GM23338 (cell line): ENCODE measurements at regions not wholly inside any gene's neighbourhood (a gene's known extent, or its start where the extent isn't known, plus 50 kb on each side); places are given as distances from the start of the nearest gene placed in this dataset.

ENCODE experiments used
- ATAC-seq: fragments of 200-7000 bp; cut with Tn5 transposase; 3 replicates; pipeline ENCODE4 v1.9.1; 2020
- DNase-seq: peaks from one replicate; pipeline ENCODE4 v3.0.0-alpha.2; 2015; ENCODE audit warnings: low spot score
- H2AFZ ChIP-seq: fragments of 200-600 bp; sonication (generic); 2 replicates; pipeline ENCODE4 v1.8.0; 2016; ENCODE audit warnings: antibody characterized with exemption, mild to moderate bottlenecking, moderate library complexity
- H3F3A ChIP-seq: fragments of 200-600 bp; sonication (generic); replicated peaks from 2 replicates; pipeline ENCODE4 v1.8.0; 2017; ENCODE audit warnings: antibody characterized with exemption, mixed run types, low read depth
- H3K27ac ChIP-seq: fragments of 200-600 bp; sonication (generic); 2 replicates; pipeline ENCODE4 v1.6.1; 2016; ENCODE audit warnings: low read depth
- H3K27me3 ChIP-seq: fragments of 200-600 bp; sonication (generic); 2 replicates; pipeline ENCODE4 v1.8.0; 2016; ENCODE audit warnings: mild to moderate bottlenecking, mixed run types, moderate library complexity; ENCODE audit not compliant: insufficient read depth
- H3K36me3 ChIP-seq: fragments of 200-600 bp; sonication (generic); 2 replicates; pipeline ENCODE4 v1.8.0; 2016; ENCODE audit warnings: mild to moderate bottlenecking; ENCODE audit not compliant: insufficient read depth
- H3K4me1 ChIP-seq: fragments of 200-600 bp; sonication (generic); 2 replicates; pipeline ENCODE4 v1.8.0; 2016; ENCODE audit warnings: mild to moderate bottlenecking, moderate library complexity; ENCODE audit not compliant: insufficient read depth
- H3K4me2 ChIP-seq: fragments of 200-600 bp; sonication (generic); 2 replicates; pipeline ENCODE4 v1.7.1; 2017; ENCODE audit warnings: mixed run types
- H3K4me3 ChIP-seq: fragments of 200-600 bp; sonication (generic); 2 replicates; pipeline ENCODE4 v1.6.1; 2016; ENCODE audit warnings: mixed run types
- H3K79me2 ChIP-seq: fragments of 200-600 bp; sonication (generic); replicated peaks from 2 replicates; pipeline ENCODE4 v1.8.0; 2017; ENCODE audit warnings: mild to moderate bottlenecking; ENCODE audit not compliant: insufficient read depth
- H3K9me2 ChIP-seq: fragments of 200-600 bp; sonication (generic); 2 replicates; pipeline ENCODE4 v1.8.0; 2017; ENCODE audit not compliant: insufficient read depth
- H4K20me1 ChIP-seq: fragments of 200-600 bp; sonication (generic); replicated peaks from 2 replicates; pipeline ENCODE4 v1.8.0; 2017; ENCODE audit warnings: mild to moderate bottlenecking; ENCODE audit not compliant: insufficient read depth
- H3K27ac Mint-ChIP-seq: 2 replicates; pipeline ENCODE4 v1.8.0; 2020; ENCODE audit warnings: inconsistent platforms, mild to moderate bottlenecking, moderate library complexity, mixed read lengths
- H3K27me3 Mint-ChIP-seq: 3 replicates; pipeline ENCODE4 v1.8.0; 2022; ENCODE audit warnings: low read depth, mild to moderate bottlenecking, moderate library complexity, mixed read lengths, inconsistent platforms; ENCODE audit not compliant: insufficient read depth, poor library complexity
- H3K36me3 Mint-ChIP-seq: 3 replicates; pipeline ENCODE4 v1.8.0; 2021; ENCODE audit warnings: low read depth, mild to moderate bottlenecking, inconsistent platforms, moderate library complexity, mixed read lengths
- H3K4me1 Mint-ChIP-seq: 3 replicates; pipeline ENCODE4 v1.8.0; 2020; ENCODE audit warnings: mild to moderate bottlenecking, inconsistent platforms, mixed read lengths
- H3K4me3 Mint-ChIP-seq: 3 replicates; pipeline ENCODE4 v1.8.0; 2021; ENCODE audit warnings: moderate library complexity, mild to moderate bottlenecking, inconsistent platforms, mixed read lengths
- H3K9me3 Mint-ChIP-seq: 3 replicates; pipeline ENCODE4 v1.8.0; 2020; ENCODE audit warnings: moderate library complexity, mild to moderate bottlenecking, inconsistent platforms, mixed read lengths
- CREB1 ChIP-seq: fragments of 250-450 bp; sonication (Bioruptor Pico); IDR thresholded peaks from 2 replicates; pipeline ENCODE4 v1.5.0; 2020; ENCODE audit warnings: low read depth, mild to moderate bottlenecking, moderate library complexity
- EZH2phosphoT487 ChIP-seq: fragments of 200-600 bp; sonication (generic); IDR thresholded peaks from one replicate; pipeline ENCODE4 v1.8.1; 2018; ENCODE audit warnings: antibody characterized with exemption; ENCODE audit not compliant: unreplicated experiment
- JUNB ChIP-seq: IDR thresholded peaks from one replicate; pipeline ENCODE4 v1.6.1; 2016; ENCODE audit warnings: antibody characterized with exemption; ENCODE audit not compliant: unreplicated experiment
- TF ChIP-seq, protein P1 (sequence below): IDR thresholded peaks from one replicate; pipeline ENCODE4 v1.6.1; 2018; ENCODE audit warnings: antibody characterized with exemption; ENCODE audit not compliant: unreplicated experiment
- TF ChIP-seq, protein P2 (sequence below), 2 experiments: fragments of 200-600 bp in 1 of 2; sonication (generic) in 1 of 2; conservative IDR thresholded peaks; 2 replicates each; pipeline versions ENCODE4 v1.5.1 to v1.6.1; 2016 to 2017; ENCODE audit warnings: antibody characterized with exemption in 2 of 2, low read depth in 2 of 2, mild to moderate bottlenecking in 2 of 2, moderate library complexity in 1 of 2

DNA sequence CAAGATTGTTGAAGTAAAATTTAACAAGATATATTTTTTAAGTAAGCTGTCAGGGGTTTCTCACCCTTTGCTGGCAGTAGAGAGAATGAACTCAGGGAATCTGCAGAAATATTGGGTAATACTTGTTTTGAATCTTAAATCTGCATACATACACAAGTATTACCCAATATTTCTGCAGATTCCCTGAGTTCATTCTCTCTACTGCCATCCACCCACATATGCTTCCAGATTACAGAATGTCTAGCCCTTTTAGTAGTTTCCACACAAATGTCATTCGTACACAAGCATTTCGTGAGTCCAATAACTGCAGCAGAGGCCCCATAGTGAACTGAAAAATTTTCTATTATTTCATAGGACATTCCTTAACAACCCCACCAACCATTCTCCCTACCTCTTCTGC is 69.6 kb upstream of the TNFRSF21 start:
- Histone ChIP-seq H3K4me3 (no peak overlapping the region), H3K36me3 (no peaks in the 10 kb centered on the region), H3K4me2 (no peak overlapping the region), H3K27ac (no peak overlapping the region), H3K27me3 (no peaks in the 10 kb centered on the region), H4K20me1 (no peaks in the 10 kb centered on the region), H2AFZ (no peak overlapping the region), H3K9me2 (0 out of 2 replicates have a peak, but pooled peaks cover 10% of the 10 kb centered on the region), H3K79me2 (no peaks in the 10 kb centered on the region), H3K4me1 (no peaks in the 10 kb centered on the region), H3F3A (no peaks in the 10 kb centered on the region)
- TF ChIP-seq EZH2phosphoT487, result no peak
- TF ChIP-seq CREB1, result no peak
- Mint-ChIP-seq H3K36me3 (no peaks in the 10 kb centered on the region), H3K4me1 (no peaks in the 10 kb centered on the region), H3K4me3 (no peak overlapping the region), H3K9me3 (no peaks in the 10 kb centered on the region), H3K27me3 (no peaks in the 10 kb centered on the region), H3K27ac (no peak overlapping the region)
- DNase-seq (no peak), ATAC-seq (no peak)

DNA sequence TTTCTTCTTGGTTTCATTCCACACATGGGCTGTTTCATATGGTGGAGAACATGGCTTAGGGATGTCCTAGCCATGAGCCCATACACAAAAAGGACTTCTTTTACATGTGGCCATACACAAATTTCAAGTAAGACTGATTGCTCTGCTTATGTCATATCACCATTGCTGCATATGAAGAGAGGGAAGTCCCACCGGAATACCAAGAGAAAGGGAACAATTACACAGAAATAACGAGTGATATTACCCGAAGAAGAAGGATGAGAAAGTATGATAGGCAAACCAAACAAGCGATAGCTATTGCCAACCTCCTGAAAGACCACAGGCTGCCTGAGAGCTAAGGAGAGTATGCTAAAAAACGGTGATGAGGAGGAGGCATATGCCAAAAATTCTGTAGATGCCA is 70.5 kb upstream of the TNFRSF21 start:
- ATAC-seq (no peak), DNase-seq (no peak)
- Mint-ChIP-seq H3K9me3 (no peaks in the 10 kb centered on the region), H3K27ac (no peak overlapping the region), H3K4me3 (no peak overlapping the region), H3K36me3 (no peaks in the 10 kb centered on the region), H3K4me1 (peaks cover 3% of the 10 kb centered on the region; the same call in 2 of the 3 replicates), H3K27me3 (no peaks in the 10 kb centered on the region)
- Histone ChIP-seq H2AFZ (0 out of 2 replicates have a peak overlapping the region, but pooled peaks have one; percentile 5), H3K9me2 (0 out of 2 replicates have a peak, but pooled peaks cover 10% of the 10 kb centered on the region), H3K27me3 (no peaks in the 10 kb centered on the region), H3K4me3 (no peak overlapping the region), H3K27ac (no peak overlapping the region), H4K20me1 (no peaks in the 10 kb centered on the region), H3K36me3 (no peaks in the 10 kb centered on the region), H3K79me2 (no peaks in the 10 kb centered on the region), H3K4me2 (no peak overlapping the region), H3F3A (no peaks in the 10 kb centered on the region), H3K4me1 (no peaks in the 10 kb centered on the region)
- TF ChIP-seq, protein P1, sequence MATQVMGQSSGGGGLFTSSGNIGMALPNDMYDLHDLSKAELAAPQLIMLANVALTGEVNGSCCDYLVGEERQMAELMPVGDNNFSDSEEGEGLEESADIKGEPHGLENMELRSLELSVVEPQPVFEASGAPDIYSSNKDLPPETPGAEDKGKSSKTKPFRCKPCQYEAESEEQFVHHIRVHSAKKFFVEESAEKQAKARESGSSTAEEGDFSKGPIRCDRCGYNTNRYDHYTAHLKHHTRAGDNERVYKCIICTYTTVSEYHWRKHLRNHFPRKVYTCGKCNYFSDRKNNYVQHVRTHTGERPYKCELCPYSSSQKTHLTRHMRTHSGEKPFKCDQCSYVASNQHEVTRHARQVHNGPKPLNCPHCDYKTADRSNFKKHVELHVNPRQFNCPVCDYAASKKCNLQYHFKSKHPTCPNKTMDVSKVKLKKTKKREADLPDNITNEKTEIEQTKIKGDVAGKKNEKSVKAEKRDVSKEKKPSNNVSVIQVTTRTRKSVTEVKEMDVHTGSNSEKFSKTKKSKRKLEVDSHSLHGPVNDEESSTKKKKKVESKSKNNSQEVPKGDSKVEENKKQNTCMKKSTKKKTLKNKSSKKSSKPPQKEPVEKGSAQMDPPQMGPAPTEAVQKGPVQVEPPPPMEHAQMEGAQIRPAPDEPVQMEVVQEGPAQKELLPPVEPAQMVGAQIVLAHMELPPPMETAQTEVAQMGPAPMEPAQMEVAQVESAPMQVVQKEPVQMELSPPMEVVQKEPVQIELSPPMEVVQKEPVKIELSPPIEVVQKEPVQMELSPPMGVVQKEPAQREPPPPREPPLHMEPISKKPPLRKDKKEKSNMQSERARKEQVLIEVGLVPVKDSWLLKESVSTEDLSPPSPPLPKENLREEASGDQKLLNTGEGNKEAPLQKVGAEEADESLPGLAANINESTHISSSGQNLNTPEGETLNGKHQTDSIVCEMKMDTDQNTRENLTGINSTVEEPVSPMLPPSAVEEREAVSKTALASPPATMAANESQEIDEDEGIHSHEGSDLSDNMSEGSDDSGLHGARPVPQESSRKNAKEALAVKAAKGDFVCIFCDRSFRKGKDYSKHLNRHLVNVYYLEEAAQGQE, result no peak
- TF ChIP-seq, protein P2, sequence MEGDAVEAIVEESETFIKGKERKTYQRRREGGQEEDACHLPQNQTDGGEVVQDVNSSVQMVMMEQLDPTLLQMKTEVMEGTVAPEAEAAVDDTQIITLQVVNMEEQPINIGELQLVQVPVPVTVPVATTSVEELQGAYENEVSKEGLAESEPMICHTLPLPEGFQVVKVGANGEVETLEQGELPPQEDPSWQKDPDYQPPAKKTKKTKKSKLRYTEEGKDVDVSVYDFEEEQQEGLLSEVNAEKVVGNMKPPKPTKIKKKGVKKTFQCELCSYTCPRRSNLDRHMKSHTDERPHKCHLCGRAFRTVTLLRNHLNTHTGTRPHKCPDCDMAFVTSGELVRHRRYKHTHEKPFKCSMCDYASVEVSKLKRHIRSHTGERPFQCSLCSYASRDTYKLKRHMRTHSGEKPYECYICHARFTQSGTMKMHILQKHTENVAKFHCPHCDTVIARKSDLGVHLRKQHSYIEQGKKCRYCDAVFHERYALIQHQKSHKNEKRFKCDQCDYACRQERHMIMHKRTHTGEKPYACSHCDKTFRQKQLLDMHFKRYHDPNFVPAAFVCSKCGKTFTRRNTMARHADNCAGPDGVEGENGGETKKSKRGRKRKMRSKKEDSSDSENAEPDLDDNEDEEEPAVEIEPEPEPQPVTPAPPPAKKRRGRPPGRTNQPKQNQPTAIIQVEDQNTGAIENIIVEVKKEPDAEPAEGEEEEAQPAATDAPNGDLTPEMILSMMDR (conservative IDR thresholded peaks at IDR 0.05; ENCODE audit: low read depth in 2 of 2), result no peak
- no peak for TF ChIP-seq JUNB
